ENCODE measurements at regions not wholly inside any gene's neighbourhood (a gene's known extent, or its start where the extent isn't known, plus 50 kb on each side); places are given as distances from the start of the nearest gene placed in this dataset.

DNA sequence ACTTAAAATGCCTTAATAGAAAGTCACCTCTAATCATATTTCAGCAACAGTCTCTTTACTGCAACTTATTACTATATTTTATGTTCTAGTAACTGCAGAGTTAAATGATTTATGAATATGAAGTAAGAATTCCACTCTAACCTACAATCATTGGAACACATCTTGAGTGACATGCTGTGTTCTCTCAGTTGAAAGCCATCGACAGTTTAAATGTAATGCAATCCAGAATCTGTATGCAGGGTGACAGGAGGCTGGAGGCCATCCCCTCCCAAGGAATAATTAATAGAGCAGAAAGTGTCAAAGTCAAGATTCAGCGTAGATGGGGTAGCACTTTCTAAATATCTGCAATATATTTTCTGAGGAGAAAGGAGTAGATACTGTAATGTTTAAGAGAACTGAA, 590.3 kb upstream of the SORCS1 start:
- Histone ChIP-seq H3F3A (ENCODE audit: insufficient read depth, low read length) (no peaks in the 10 kb centered on the region), H3K4me2 (ENCODE audit: low read length) (no peak overlapping the region), H3K27ac (ENCODE audit: low read depth, low read length, poor library complexity, severe bottlenecking) (no peak overlapping the region), H3K9me3 (ENCODE audit: low read length) (no peaks in the 10 kb centered on the region), H3K4me1 (ENCODE audit: insufficient read depth, low read length, severe bottlenecking) (no peaks in the 10 kb centered on the region), H4K20me1 (ENCODE audit: insufficient read depth, low read length) (no peaks in the 10 kb centered on the region), H2AFZ (ENCODE audit: low read length) (no peak overlapping the region), H3K27me3 (ENCODE audit: insufficient read depth, low read length) (no peaks in the 10 kb centered on the region), H3K4me3 (ENCODE audit: low read depth, low read length, poor library complexity, severe bottlenecking) (no peak overlapping the region), H3K36me3 (ENCODE audit: insufficient read depth, low read length) (no peaks in the 10 kb centered on the region), H3K79me2 (ENCODE audit: insufficient read depth, low read length) (no peaks in the 10 kb centered on the region), H3K9me2 (ENCODE audit: low read depth, low read length) (no peaks in the 10 kb centered on the region), H3K9ac (ENCODE audit: low read length) (no peak overlapping the region)
- TF ChIP-seq EZH2 (IDR thresholded peaks at IDR 0.05; ENCODE audit: borderline replicate concordance, low read length), result no peak
- TF ChIP-seq, protein P1, sequence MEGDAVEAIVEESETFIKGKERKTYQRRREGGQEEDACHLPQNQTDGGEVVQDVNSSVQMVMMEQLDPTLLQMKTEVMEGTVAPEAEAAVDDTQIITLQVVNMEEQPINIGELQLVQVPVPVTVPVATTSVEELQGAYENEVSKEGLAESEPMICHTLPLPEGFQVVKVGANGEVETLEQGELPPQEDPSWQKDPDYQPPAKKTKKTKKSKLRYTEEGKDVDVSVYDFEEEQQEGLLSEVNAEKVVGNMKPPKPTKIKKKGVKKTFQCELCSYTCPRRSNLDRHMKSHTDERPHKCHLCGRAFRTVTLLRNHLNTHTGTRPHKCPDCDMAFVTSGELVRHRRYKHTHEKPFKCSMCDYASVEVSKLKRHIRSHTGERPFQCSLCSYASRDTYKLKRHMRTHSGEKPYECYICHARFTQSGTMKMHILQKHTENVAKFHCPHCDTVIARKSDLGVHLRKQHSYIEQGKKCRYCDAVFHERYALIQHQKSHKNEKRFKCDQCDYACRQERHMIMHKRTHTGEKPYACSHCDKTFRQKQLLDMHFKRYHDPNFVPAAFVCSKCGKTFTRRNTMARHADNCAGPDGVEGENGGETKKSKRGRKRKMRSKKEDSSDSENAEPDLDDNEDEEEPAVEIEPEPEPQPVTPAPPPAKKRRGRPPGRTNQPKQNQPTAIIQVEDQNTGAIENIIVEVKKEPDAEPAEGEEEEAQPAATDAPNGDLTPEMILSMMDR (IDR thresholded peaks at IDR 0.05; ENCODE audit: low read length), result no peak

DNA sequence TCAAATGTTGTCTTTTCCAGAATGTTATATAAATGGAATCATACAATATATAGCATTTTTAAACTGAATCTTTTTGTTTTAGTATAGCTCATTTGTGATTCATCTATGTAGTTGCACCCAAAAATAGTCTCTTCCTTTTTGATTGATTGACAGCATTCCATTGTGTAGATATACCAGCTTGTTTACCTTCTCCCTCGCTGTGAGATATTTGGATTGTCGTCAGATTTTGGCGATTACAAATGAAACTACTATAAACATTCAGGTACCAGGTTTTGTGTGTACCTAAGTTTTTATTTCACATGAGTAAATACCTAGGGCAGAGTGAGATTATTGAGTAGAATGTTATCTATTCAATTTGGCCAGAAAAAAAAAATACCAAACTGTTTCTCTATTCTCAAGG, 584.7 kb upstream of the SORCS1 start:
- H3K4me1 ChIP-seq (ENCODE audit: insufficient read depth, low read length, severe bottlenecking), result no peaks in the 10 kb centered on the region
- no peaks in the 10 kb centered on the region for H3K9me2 ChIP-seq (ENCODE audit: low read depth, low read length)
- H3K9ac ChIP-seq (ENCODE audit: low read length), result no peak overlapping the region
- H3K27ac ChIP-seq (ENCODE audit: low read depth, low read length, poor library complexity, severe bottlenecking), result no peak overlapping the region
- no peaks in the 10 kb centered on the region for H3K9me3 ChIP-seq (ENCODE audit: low read length)
- no peaks in the 10 kb centered on the region for H3F3A ChIP-seq (ENCODE audit: insufficient read depth, low read length)
- no peak overlapping the region for H3K4me2 ChIP-seq (ENCODE audit: low read length)
- H2AFZ ChIP-seq (ENCODE audit: low read length), result no peak overlapping the region
- TF ChIP-seq EZH2 (IDR thresholded peaks at IDR 0.05; ENCODE audit: borderline replicate concordance, low read length), result no peak
- TF ChIP-seq, protein P1 (IDR thresholded peaks at IDR 0.05; ENCODE audit: low read length), result no peak
- no peaks in the 10 kb centered on the region for H4K20me1 ChIP-seq (ENCODE audit: insufficient read depth, low read length)
- H3K27me3 ChIP-seq (ENCODE audit: insufficient read depth, low read length), result no peaks in the 10 kb centered on the region
- H3K79me2 ChIP-seq (ENCODE audit: insufficient read depth, low read length), result no peaks in the 10 kb centered on the region
- H3K4me3 ChIP-seq (ENCODE audit: low read depth, low read length, poor library complexity, severe bottlenecking), result no peak overlapping the region
- no peaks in the 10 kb centered on the region for H3K36me3 ChIP-seq (ENCODE audit: insufficient read depth, low read length)

DNA sequence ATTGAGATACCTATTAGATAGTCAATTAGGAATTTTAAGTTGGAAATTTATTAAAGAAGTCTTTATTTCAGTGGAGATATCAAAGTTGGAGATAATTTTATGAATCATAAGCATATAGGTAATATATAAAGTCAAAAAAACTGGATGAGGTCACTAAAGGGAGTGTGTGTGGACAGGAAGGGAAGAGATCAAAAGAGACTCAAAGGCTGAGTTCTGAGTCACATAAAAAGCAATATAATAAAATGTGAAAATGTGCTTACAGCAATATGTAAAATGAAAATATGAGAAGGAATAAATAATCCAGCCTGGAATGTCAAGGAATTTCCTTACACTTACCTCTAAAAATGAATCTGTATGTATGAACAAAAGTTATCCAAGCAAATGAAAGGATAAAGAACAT, 583.3 kb upstream of the SORCS1 start:
- Histone ChIP-seq H3K4me1 (ENCODE audit: insufficient read depth, low read length, severe bottlenecking) (no peaks in the 10 kb centered on the region), H2AFZ (ENCODE audit: low read length) (no peak overlapping the region), H3K36me3 (ENCODE audit: insufficient read depth, low read length) (no peaks in the 10 kb centered on the region), H3K9ac (ENCODE audit: low read length) (no peak overlapping the region), H3K4me3 (ENCODE audit: low read depth, low read length, poor library complexity, severe bottlenecking) (no peak overlapping the region), H3K27me3 (ENCODE audit: insufficient read depth, low read length) (no peaks in the 10 kb centered on the region), H3K9me2 (ENCODE audit: low read depth, low read length) (no peaks in the 10 kb centered on the region), H3K79me2 (ENCODE audit: insufficient read depth, low read length) (no peaks in the 10 kb centered on the region), H3K27ac (ENCODE audit: low read depth, low read length, poor library complexity, severe bottlenecking) (no peak overlapping the region), H3K4me2 (ENCODE audit: low read length) (no peak overlapping the region), H4K20me1 (ENCODE audit: insufficient read depth, low read length) (no peaks in the 10 kb centered on the region), H3K9me3 (ENCODE audit: low read length) (no peaks in the 10 kb centered on the region), H3F3A (ENCODE audit: insufficient read depth, low read length) (no peaks in the 10 kb centered on the region)
- TF ChIP-seq EZH2 (IDR thresholded peaks at IDR 0.05; ENCODE audit: borderline replicate concordance, low read length), result no peak
- TF ChIP-seq, protein P1 (IDR thresholded peaks at IDR 0.05; ENCODE audit: low read length), result no peak

All from OCI-LY1 (cell line).